Common myeloid progenitor, CD34-positive (primary cell): ENCODE measurements at regions not wholly inside any gene's neighbourhood (a gene's known extent, or its start where the extent isn't known, plus 50 kb on each side); places are given as distances from the start of the nearest gene placed in this dataset.

Source experiments
- CTCF ChIA-PET: fragments of 350-600 bp; sonication (Branson Sonifier 250); formaldehyde crosslinking; loops from one replicate; lab custom pipeline; 2021; ENCODE audit warnings: antibody characterized with exemption; lab: Charles Lee
- POLR2A ChIA-PET: fragments of 350-600 bp; sonication (Branson Sonifier 250); formaldehyde crosslinking; loops from one replicate; lab custom pipeline; 2021; ENCODE audit warnings: antibody characterized with exemption; lab: Charles Lee
- DNase-seq, 3 donors: peaks; one replicate each; pipeline versions ENCODE4 v3.0.0 to v3.0.0-alpha.2; 2013
- H3K27ac ChIP-seq, 2 experiments: 1 replicate in 1 of 2; 2 replicates in 1 of 2; pipeline ENCODE4 v1.7.0; 2013; ENCODE audit warnings: inconsistent platforms in 2 of 2, low read length in 2 of 2, mild to moderate bottlenecking in 2 of 2, low read depth in 1 of 2, moderate library complexity in 1 of 2; ENCODE audit not compliant: severe bottlenecking in 2 of 2, insufficient read depth in 1 of 2, poor library complexity in 1 of 2
- H3K27me3 ChIP-seq, 5 experiments: replicated peaks in 2 of 5; 1 replicate in 3 of 5; 2 replicates in 2 of 5; pipeline versions ENCODE4 v1.6.1 to v1.7.0; 2013; ENCODE audit warnings: low read length in 4 of 5, mild to moderate bottlenecking in 2 of 5, moderate library complexity in 2 of 5, inconsistent platforms in 1 of 5; ENCODE audit not compliant: insufficient read depth in 5 of 5, control insufficient read depth in 4 of 5
- H3K36me3 ChIP-seq, 4 experiments: 1 replicate in 2 of 4; 2 replicates in 2 of 4; pipeline versions ENCODE4 v1.6.1 to v1.7.0; 2013; ENCODE audit warnings: low read length in 3 of 4, control low read depth in 1 of 4, mild to moderate bottlenecking in 1 of 4; ENCODE audit not compliant: control insufficient read depth in 4 of 4, insufficient read depth in 4 of 4
- H3K4me1 ChIP-seq, 4 experiments: 1 replicate in 3 of 4; 2 replicates in 1 of 4; pipeline versions ENCODE4 v1.6.1 to v1.7.1; 2013; ENCODE audit warnings: low read length in 3 of 4, mild to moderate bottlenecking in 3 of 4, control low read depth in 1 of 4, inconsistent platforms in 1 of 4, moderate library complexity in 1 of 4; ENCODE audit not compliant: control insufficient read depth in 4 of 4, insufficient read depth in 4 of 4; ENCODE audit errors: control extremely low read depth in 1 of 4
- H3K4me3 ChIP-seq, 7 experiments: 1 replicate in 4 of 7; 2 replicates in 3 of 7; pipeline versions ENCODE4 v1.5.1 to v1.7.0; 2013; ENCODE audit warnings: mild to moderate bottlenecking in 7 of 7, low read length in 6 of 7, moderate library complexity in 6 of 7, inconsistent platforms in 2 of 7, low read depth in 2 of 7, control low read depth in 1 of 7; ENCODE audit not compliant: insufficient read depth in 4 of 7, control insufficient read depth in 1 of 7; ENCODE audit errors: extremely low read depth in 1 of 7
- H3K9me3 ChIP-seq, 5 experiments: 1 replicate in 4 of 5; 2 replicates in 1 of 5; pipeline versions ENCODE4 v1.6.1 to v1.7.1; 2013; ENCODE audit warnings: low read length in 4 of 5, mild to moderate bottlenecking in 2 of 5, inconsistent platforms in 1 of 5, low read depth in 1 of 5, moderate library complexity in 1 of 5; ENCODE audit not compliant: control insufficient read depth in 4 of 5, insufficient read depth in 2 of 5; ENCODE audit errors: control extremely low read depth in 1 of 5
- WGBS: methylation state at CpG from one replicate; pipeline ENCODE4 v1.1.5; 2013; ENCODE audit not compliant: insufficient coverage; 5-methylcytosine and 5-hydroxymethylcytosine counted together

- H3K36me3 ChIP-seq = no peaks in the 10 kb centered on the region
- H3K27me3 ChIP-seq = peaks cover 15 to 37% (median 22%) of the 10 kb centered on the region in 5 experiments
- ChIA-PET CTCF (no interaction called here), POLR2A (no interaction called here)
- WGBS = 7% methylated on average over 39 of the region's 47 CpGs
- peak; percentile 13 to 45 (median 35) for DNase-seq
- peak overlapping the region in 2 of 7 experiments; percentile 19 to 57 for H3K4me3 ChIP-seq
- H3K4me1 ChIP-seq = peaks cover 0 to 17% (median 1%) of the 10 kb centered on the region in 4 experiments
- H3K9me3 ChIP-seq = peaks cover 0 to 3% (median 0%) of the 10 kb centered on the region in 5 experiments
- H3K27ac ChIP-seq = no peak overlapping the region
These were observed 57.8 kb downstream of the SPATA19 start for GRCh38 chr11:133787379-133788141.

GRCh38 chr11:133785795-133786340 is 59.4 kb downstream of the SPATA19 start:
- ChIA-PET POLR2A (no interaction called here), CTCF (no interaction called here)
- Histone ChIP-seq H3K4me1 (peaks cover 0 to 17% (median 1%) of the 10 kb centered on the region in 4 experiments), H3K36me3 (no peaks in the 10 kb centered on the region), H3K27me3 (peaks cover 15 to 34% (median 22%) of the 10 kb centered on the region in 5 experiments), H3K9me3 (peaks cover 0 to 3% (median 0%) of the 10 kb centered on the region in 5 experiments), H3K27ac (no peak overlapping the region), H3K4me3 (peak overlapping the region in 1 of 7 experiments; percentile 25)
- DNase-seq = peak in 2 of 3 donors; percentile 16 to 20
- 26% methylated on average over 7 of the region's 10 CpGs for WGBS

DNA sequence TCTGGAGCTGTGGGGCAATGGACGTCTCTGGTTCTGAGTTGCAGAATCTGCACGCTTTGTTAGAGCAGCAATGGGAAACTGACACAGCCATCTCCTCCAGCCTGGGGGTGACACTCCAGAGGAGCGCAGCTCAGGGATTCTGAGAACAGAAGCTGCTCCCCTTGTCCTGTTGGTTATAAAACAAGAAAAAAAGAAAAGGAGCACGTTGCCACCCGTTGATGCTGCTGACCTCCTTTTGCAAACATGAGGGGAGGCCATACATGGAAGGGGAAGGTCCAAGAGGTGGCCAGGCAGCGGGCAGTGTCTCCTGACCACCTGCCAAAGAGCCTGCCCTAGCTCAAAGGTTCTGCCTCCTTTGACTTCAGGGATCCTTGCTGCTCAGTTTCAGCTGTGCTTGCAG is 61.0 kb downstream of the SPATA19 start:
- H3K9me3 ChIP-seq = peaks cover 0 to 3% (median 0%) of the 10 kb centered on the region in 5 experiments
- CTCF ChIA-PET = interaction anchor here (1.1 kb wide), 1 partner anchor 15 kb away, joined by 3 read pairs; no protein-coding TSS in a partner anchor
- POLR2A ChIA-PET = no interaction called here
- WGBS = 95% methylated on average over 5 of the region's 6 CpGs
- H3K4me1 ChIP-seq = peaks cover 0 to 17% (median 1%) of the 10 kb centered on the region in 4 experiments
- H3K4me3 ChIP-seq = no peak overlapping the region
- peaks cover 11 to 26% (median 24%) of the 10 kb centered on the region in 5 experiments for H3K27me3 ChIP-seq
- H3K27ac ChIP-seq = no peak overlapping the region
- no peaks in the 10 kb centered on the region for H3K36me3 ChIP-seq
- no peak for DNase-seq

GRCh38 chr11:133782116-133782725 is 63.1 kb downstream of the SPATA19 start:
- CTCF ChIA-PET = no interaction called here
- H3K27me3 ChIP-seq = peaks cover under 1 to 16% (median 12%) of the 10 kb centered on the region in 5 experiments
- no peak overlapping the region for H3K4me3 ChIP-seq
- no peak for DNase-seq
- POLR2A ChIA-PET = no interaction called here
- H3K4me1 ChIP-seq = peaks cover 0 to 8% (median 0%) of the 10 kb centered on the region in 4 experiments
- H3K27ac ChIP-seq = no peak overlapping the region
- H3K9me3 ChIP-seq = peaks cover 0 to 3% (median 0%) of the 10 kb centered on the region in 5 experiments
- 94% methylated on average over 28 of the region's 37 CpGs for WGBS
- H3K36me3 ChIP-seq = no peaks in the 10 kb centered on the region

DNA sequence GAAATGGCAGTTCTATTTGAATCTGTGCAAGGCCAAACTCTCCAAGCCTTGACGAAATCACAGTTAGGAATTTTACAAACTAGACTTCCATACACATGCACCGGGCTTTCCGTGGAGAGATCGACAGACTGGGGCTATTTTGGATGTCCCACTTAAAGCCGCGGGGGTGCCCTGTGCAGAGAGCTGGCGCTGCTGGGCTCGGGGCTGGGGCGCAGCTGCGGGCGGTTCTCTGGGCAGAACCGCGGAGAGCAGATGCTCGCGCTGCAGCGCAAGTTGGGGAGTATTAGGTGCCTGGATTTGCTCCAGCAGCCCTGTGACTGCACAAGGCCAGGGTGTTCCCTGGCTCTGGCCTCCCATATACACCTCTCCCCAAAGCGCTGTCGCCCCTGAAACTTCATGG is 67.2 kb downstream of the SPATA19 start:
- ChIA-PET CTCF (no interaction called here), POLR2A (no interaction called here)
- Histone ChIP-seq H3K27ac (no peak overlapping the region), H3K36me3 (no peaks in the 10 kb centered on the region), H3K4me1 (no peaks in the 10 kb centered on the region), H3K9me3 (peaks cover 0 to 6% (median 0%) of the 10 kb centered on the region in 5 experiments), H3K27me3 (peaks cover 0 to 19% (median 4%) of the 10 kb centered on the region in 5 experiments), H3K4me3 (no peak overlapping the region)
- no peak for DNase-seq
- WGBS = 26% methylated on average over 12 of the region's 18 CpGs

GRCh38 chr11:133776671-133777367 is 68.5 kb downstream of the SPATA19 start:
- Histone ChIP-seq H3K27me3 (peaks cover 0 to 19% (median 4%) of the 10 kb centered on the region in 5 experiments), H3K4me3 (no peak overlapping the region), H3K4me1 (no peaks in the 10 kb centered on the region), H3K9me3 (peaks cover 0 to 6% (median 0%) of the 10 kb centered on the region in 5 experiments), H3K36me3 (no peaks in the 10 kb centered on the region), H3K27ac (no peak overlapping the region)
- POLR2A ChIA-PET = no interaction called here
- no peak for DNase-seq
- WGBS = 94% methylated on average over 10 of the region's 11 CpGs
- CTCF ChIA-PET = no interaction called here
